ENCODE measurements at regions not wholly inside any gene's neighbourhood (a gene's known extent, or its start where the extent isn't known, plus 50 kb on each side); places are given as distances from the start of the nearest gene placed in this dataset.

GRCh38 chr3:46124216-46125177 lies 83.6 kb downstream of the CCR1 start:
- TF ChIP-seq ZNF396 (CRISPR knock-in tag; IDR thresholded peaks at IDR 0.05; ENCODE audit: borderline replicate concordance) (no peak), USF2 (CRISPR knock-in tag; IDR thresholded peaks at IDR 0.05) (no peak), PRDM15 (CRISPR knock-in tag; IDR thresholded peaks at IDR 0.05) (no peak), CTCF (IDR thresholded peaks at IDR 0.05) (no peak), MAX (CRISPR knock-in tag; IDR thresholded peaks at IDR 0.05) (no peak), ZNF263 (CRISPR knock-in tag; IDR thresholded peaks at IDR 0.05; ENCODE audit: low read depth) (no peak), RELA (CRISPR knock-in tag; IDR thresholded peaks at IDR 0.05; ENCODE audit: borderline replicate concordance) (no peak), JUN (CRISPR knock-in tag; IDR thresholded peaks at IDR 0.05) (no peak), AFF4 (CRISPR knock-in tag; IDR thresholded peaks at IDR 0.05; ENCODE audit: borderline replicate concordance) (no peak)
